Peyer's patch (tissue), 4 donors: ENCODE measurements at regions not wholly inside any gene's neighbourhood (a gene's known extent, or its start where the extent isn't known, plus 50 kb on each side); places are given as distances from the start of the nearest gene placed in this dataset.

Experiments
- DNase-seq, 3 donors: peaks; one replicate each; pipeline ENCODE4 v3.0.0-alpha.2; 2017 to 2019
- H3K27ac ChIP-seq, 4 donors: fragments of 200-600 bp; sonication (generic); one replicate each; pipeline ENCODE4 v1.5.1; 2016 to 2019
- H3K27me3 ChIP-seq, 2 donors: fragments of 200-600 bp; sonication (generic); one replicate each; pipeline ENCODE4 v1.5.1; 2019
- H3K36me3 ChIP-seq, 3 donors: fragments of 200-600 bp; sonication (generic); one replicate each; pipeline ENCODE4 v1.5.1; 2016 to 2019
- H3K4me1 ChIP-seq, 4 donors: fragments of 200-600 bp; sonication (generic); one replicate each; pipeline ENCODE4 v1.5.1; 2016 to 2019
- H3K4me3 ChIP-seq, 4 donors: fragments of 200-600 bp; sonication (generic); 1 replicate in 3 of 4; 2 replicates in 1 of 4; pipeline ENCODE4 v1.5.1; 2016 to 2019; ENCODE audit warnings: mild to moderate bottlenecking in 1 of 4
- H3K9me3 ChIP-seq, 4 donors: fragments of 200-600 bp; sonication (generic); one replicate each; pipeline ENCODE4 v1.5.1; 2016 to 2019; ENCODE audit warnings: mild to moderate bottlenecking in 1 of 4
- CTCF ChIP-seq, 6 experiments: fragments of 450-650 bp in 4 of 6; fragments of 200-600 bp in 2 of 6; sonication (generic) in 1 of 6; IDR thresholded peaks; one replicate each; pipeline ENCODE4 v1.5.1; 2017 to 2019; ENCODE audit warnings: antibody characterized with exemption in 6 of 6, mild to moderate bottlenecking in 3 of 6, moderate library complexity in 1 of 6
- POLR2A ChIP-seq, 2 donors: fragments of 450-650 bp; IDR thresholded peaks; one replicate each; pipeline ENCODE4 v1.5.1; 2017; ENCODE audit warnings: antibody characterized with exemption in 2 of 2, mild to moderate bottlenecking in 2 of 2, moderate library complexity in 2 of 2

- no peak for DNase-seq
- no peak overlapping the region for H3K4me3 ChIP-seq
- no peak overlapping the region for H3K27ac ChIP-seq
- no peaks in the 10 kb centered on the region for H3K9me3 ChIP-seq
- H3K27me3 ChIP-seq, result no peaks in the 10 kb centered on the region
- H3K36me3 ChIP-seq, result no peaks in the 10 kb centered on the region
- TF ChIP-seq CTCF (IDR thresholded peaks at IDR 0.05) (no peak), POLR2A (IDR thresholded peaks at IDR 0.05) (no peak)
- H3K4me1 ChIP-seq, result no peaks in the 10 kb centered on the region
Observed at GRCh38 chr13:30816736-30817135, 81.4 kb downstream of the ALOX5AP start.

DNA sequence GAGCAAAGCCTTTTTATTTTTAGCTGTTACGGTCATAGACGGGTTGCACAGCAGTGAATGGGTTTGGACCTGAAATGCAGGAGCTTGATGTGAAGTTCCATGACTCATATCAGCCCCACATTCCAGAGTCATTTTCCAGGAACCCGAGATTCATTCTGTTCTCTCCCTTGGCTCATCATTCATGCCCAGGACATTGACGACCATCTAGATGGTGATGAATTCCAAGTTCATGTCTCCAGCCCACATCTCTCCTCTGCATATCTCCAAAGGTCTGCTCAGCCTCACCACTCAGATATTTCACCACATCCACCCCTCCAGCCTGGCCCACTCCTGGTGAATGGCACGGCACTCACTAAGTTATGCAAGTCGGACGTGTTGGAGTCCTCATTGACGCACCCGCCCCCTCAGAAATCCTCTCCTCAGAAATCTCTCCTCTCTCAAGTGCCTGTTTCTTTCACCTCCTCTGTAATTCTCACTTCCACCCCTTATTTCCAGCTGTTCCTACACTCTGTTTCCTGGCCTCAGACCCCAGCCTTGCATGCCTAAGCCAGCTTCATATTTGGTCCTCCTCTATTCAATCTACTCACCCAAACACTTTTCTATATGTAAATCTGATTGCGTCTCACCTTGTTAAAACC is 83.1 kb downstream of the ALOX5AP start:
- DNase-seq, result no peak
- TF ChIP-seq CTCF (IDR thresholded peaks at IDR 0.05) (no peak), POLR2A (IDR thresholded peaks at IDR 0.05) (no peak)
- H3K27me3 ChIP-seq, result no peaks in the 10 kb centered on the region
- no peak overlapping the region for H3K27ac ChIP-seq
- no peaks in the 10 kb centered on the region for H3K4me1 ChIP-seq
- H3K9me3 ChIP-seq, result no peaks in the 10 kb centered on the region
- no peaks in the 10 kb centered on the region for H3K36me3 ChIP-seq
- H3K4me3 ChIP-seq, result no peak overlapping the region

DNA sequence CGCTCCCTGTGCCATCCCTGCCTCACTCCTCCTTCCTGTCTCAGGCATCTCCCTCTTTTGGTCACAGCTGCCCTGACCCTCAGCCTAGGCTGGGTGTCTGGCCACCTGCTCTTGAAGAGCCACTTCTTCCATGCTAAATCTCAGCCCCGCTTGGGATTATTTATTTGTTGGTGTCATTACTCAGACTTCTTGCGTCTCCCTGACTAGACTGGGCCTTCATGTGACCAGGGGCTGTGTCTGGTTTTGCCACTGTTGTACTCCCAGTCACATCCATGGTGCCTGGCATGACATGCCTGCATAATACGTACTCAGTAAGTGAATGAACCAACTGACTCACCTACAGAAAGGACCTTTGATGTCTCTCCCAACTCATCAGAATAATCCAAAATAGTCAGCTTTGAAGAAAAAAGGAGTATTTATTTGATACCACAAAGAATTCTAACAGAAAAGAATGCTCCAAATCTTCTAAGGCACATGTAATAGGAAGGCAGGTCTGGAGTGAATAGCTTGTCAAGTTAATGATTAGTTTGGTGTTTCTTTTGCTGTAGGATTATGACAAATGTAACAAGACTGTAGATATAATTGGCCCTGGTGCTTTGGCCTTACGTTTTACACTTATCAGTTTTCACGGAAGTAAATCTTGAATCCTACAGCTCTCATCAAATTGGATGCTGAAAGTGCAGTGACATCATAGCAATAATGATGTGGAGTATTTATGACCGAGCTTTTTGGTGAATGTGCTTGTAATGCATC is 84.0 kb downstream of the ALOX5AP start:
- no peak overlapping the region for H3K4me3 ChIP-seq
- H3K27ac ChIP-seq, result no peak overlapping the region
- no peaks in the 10 kb centered on the region for H3K36me3 ChIP-seq
- no peak for TF ChIP-seq POLR2A (IDR thresholded peaks at IDR 0.05)
- TF ChIP-seq CTCF (IDR thresholded peaks at IDR 0.05), result no peak
- H3K9me3 ChIP-seq, result no peaks in the 10 kb centered on the region
- DNase-seq, result no peak
- H3K27me3 ChIP-seq, result no peaks in the 10 kb centered on the region
- H3K4me1 ChIP-seq, result no peaks in the 10 kb centered on the region

DNA sequence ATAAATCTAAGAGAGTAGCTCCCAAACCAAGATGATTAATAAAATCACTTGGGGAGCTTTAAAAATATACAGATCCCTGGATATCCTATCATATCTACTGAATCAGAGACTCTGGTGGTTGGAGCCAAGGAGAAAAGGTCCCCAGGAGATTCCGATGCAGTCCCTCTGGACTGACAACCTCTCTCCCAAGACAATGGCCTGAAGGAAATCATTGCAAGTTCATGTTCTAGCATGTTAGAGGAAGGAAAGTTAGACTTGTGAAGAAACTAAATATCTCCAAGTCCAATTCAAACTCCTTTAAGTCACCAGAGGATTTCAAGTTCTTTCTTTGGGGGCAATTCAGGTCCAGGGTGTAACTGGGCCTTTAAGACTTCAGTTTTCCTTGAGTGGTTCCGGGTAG is 84.7 kb upstream of the MEDAG start:
- Histone ChIP-seq H3K27me3 (no peaks in the 10 kb centered on the region), H3K36me3 (no peaks in the 10 kb centered on the region), H3K4me1 (peaks cover 0 to 4% (median 0%) of the 10 kb centered on the region in 4 donors), H3K9me3 (no peaks in the 10 kb centered on the region), H3K27ac (no peak overlapping the region), H3K4me3 (no peak overlapping the region)
- TF ChIP-seq POLR2A (IDR thresholded peaks at IDR 0.05), result no peak
- no peak for TF ChIP-seq CTCF (IDR thresholded peaks at IDR 0.05)
- DNase-seq, result no peak

GRCh38 chr13:30824651-30825050 is 81.4 kb upstream of the MEDAG start:
- no peak for DNase-seq
- H3K27ac ChIP-seq, result no peak overlapping the region
- peaks cover 0 to 4% (median 0%) of the 10 kb centered on the region in 4 donors for H3K4me1 ChIP-seq
- H3K36me3 ChIP-seq, result no peaks in the 10 kb centered on the region
- H3K4me3 ChIP-seq, result no peak overlapping the region
- TF ChIP-seq POLR2A (IDR thresholded peaks at IDR 0.05) (no peak), CTCF (IDR thresholded peaks at IDR 0.05) (no peak)
- no peaks in the 10 kb centered on the region for H3K9me3 ChIP-seq
- no peaks in the 10 kb centered on the region for H3K27me3 ChIP-seq
